Activated naive CD8-positive, alpha-beta T cell treated with anti-CD3 and anti-CD28 coated beads for 36 hours (primary cell): ENCODE measurements at regions not wholly inside any gene's neighbourhood (a gene's known extent, or its start where the extent isn't known, plus 50 kb on each side); places are given as distances from the start of the nearest gene placed in this dataset.

Experiments
- DNase-seq: peaks from one replicate; pipeline ENCODE4 v3.0.0; 2021
- H3K27ac Mint-ChIP-seq: one replicate; pipeline ENCODE4 v1.8.0; 2022; ENCODE audit warnings: mild to moderate bottlenecking, moderate library complexity, mixed read lengths
- H3K27me3 Mint-ChIP-seq: one replicate; pipeline ENCODE4 v1.8.0; 2022; ENCODE audit warnings: mild to moderate bottlenecking, mixed read lengths
- H3K36me3 Mint-ChIP-seq: one replicate; pipeline ENCODE4 v1.8.0; 2021; ENCODE audit warnings: mild to moderate bottlenecking, mixed read lengths
- H3K4me1 Mint-ChIP-seq: one replicate; pipeline ENCODE4 v1.8.0; 2021; ENCODE audit warnings: mixed read lengths
- H3K4me3 Mint-ChIP-seq: one replicate; pipeline ENCODE4 v1.8.0; 2022; ENCODE audit warnings: mild to moderate bottlenecking, moderate library complexity, mixed read lengths
- H3K9me3 Mint-ChIP-seq: one replicate; pipeline ENCODE4 v1.8.0; 2022; ENCODE audit warnings: mixed read lengths

GRCh38 chr1:30414851-30415165, 308.6 kb downstream of the MATN1 start:
- no peak for DNase-seq

GRCh38 chr1:30414086-30414850, 309.1 kb downstream of the MATN1 start:
- Mint-ChIP-seq H3K27ac (no peak overlapping the region), H3K27me3 (peaks cover 9% of the 10 kb centered on the region), H3K4me3 (no peak overlapping the region), H3K36me3 (no peaks in the 10 kb centered on the region), H3K4me1 (no peaks in the 10 kb centered on the region), H3K9me3 (no peaks in the 10 kb centered on the region)
- DNase-seq, result no peak

More at GRCh38 chr1:30414851-30415165, 308.6 kb downstream of the MATN1 start:
- Mint-ChIP-seq H3K9me3 (no peaks in the 10 kb centered on the region), H3K4me1 (no peaks in the 10 kb centered on the region), H3K27ac (no peak overlapping the region), H3K27me3 (peaks cover 9% of the 10 kb centered on the region), H3K36me3 (no peaks in the 10 kb centered on the region), H3K4me3 (no peak overlapping the region)

GRCh38 chr1:30413606-30414005, 309.8 kb downstream of the MATN1 start:
- no peaks in the 10 kb centered on the region for H3K4me1 Mint-ChIP-seq
- no peak for DNase-seq
- no peaks in the 10 kb centered on the region for H3K36me3 Mint-ChIP-seq
- H3K4me3 Mint-ChIP-seq, result no peak overlapping the region
- no peaks in the 10 kb centered on the region for H3K9me3 Mint-ChIP-seq
- H3K27ac Mint-ChIP-seq, result no peak overlapping the region
- H3K27me3 Mint-ChIP-seq, result peaks cover 9% of the 10 kb centered on the region

- H3K4me3 Mint-ChIP-seq, result no peak overlapping the region
- no peaks in the 10 kb centered on the region for H3K4me1 Mint-ChIP-seq
- H3K9me3 Mint-ChIP-seq, result no peaks in the 10 kb centered on the region
- no peaks in the 10 kb centered on the region for H3K36me3 Mint-ChIP-seq
- peaks cover 9% of the 10 kb centered on the region for H3K27me3 Mint-ChIP-seq
- no peak for DNase-seq
- H3K27ac Mint-ChIP-seq, result no peak overlapping the region
Measured at GRCh38 chr1:30413111-30413440, 310.3 kb downstream of the MATN1 start.

GRCh38 chr1:30412241-30413110, 310.9 kb downstream of the MATN1 start:
- Mint-ChIP-seq H3K36me3 (no peaks in the 10 kb centered on the region), H3K4me3 (no peak overlapping the region), H3K4me1 (no peaks in the 10 kb centered on the region), H3K27ac (no peak overlapping the region), H3K27me3 (peaks cover 9% of the 10 kb centered on the region), H3K9me3 (no peaks in the 10 kb centered on the region)
- DNase-seq, result no peak

GRCh38 chr1:30411206-30411605, 312.2 kb downstream of the MATN1 start:
- no peaks in the 10 kb centered on the region for H3K4me1 Mint-ChIP-seq
- no peaks in the 10 kb centered on the region for H3K9me3 Mint-ChIP-seq
- no peaks in the 10 kb centered on the region for H3K36me3 Mint-ChIP-seq
- H3K4me3 Mint-ChIP-seq, result no peak overlapping the region
- H3K27ac Mint-ChIP-seq, result no peak overlapping the region
- no peak for DNase-seq
- peaks cover 12% of the 10 kb centered on the region for H3K27me3 Mint-ChIP-seq

GRCh38 chr1:30410153-30410851, 313.1 kb downstream of the MATN1 start:
- Mint-ChIP-seq H3K9me3 (no peaks in the 10 kb centered on the region), H3K27ac (no peak overlapping the region), H3K27me3 (peaks cover 10% of the 10 kb centered on the region), H3K36me3 (no peaks in the 10 kb centered on the region), H3K4me3 (no peak overlapping the region), H3K4me1 (no peaks in the 10 kb centered on the region)
- no peak for DNase-seq

- DNase-seq, result no peak
- peaks cover 10% of the 10 kb centered on the region for H3K27me3 Mint-ChIP-seq
- H3K36me3 Mint-ChIP-seq, result no peaks in the 10 kb centered on the region
- H3K27ac Mint-ChIP-seq, result no peak overlapping the region
- H3K4me1 Mint-ChIP-seq, result no peaks in the 10 kb centered on the region
- no peaks in the 10 kb centered on the region for H3K9me3 Mint-ChIP-seq
- no peak overlapping the region for H3K4me3 Mint-ChIP-seq
Measured at GRCh38 chr1:30409476-30410152, 313.8 kb downstream of the MATN1 start.

- Mint-ChIP-seq H3K4me3 (no peak overlapping the region), H3K4me1 (no peaks in the 10 kb centered on the region), H3K9me3 (no peaks in the 10 kb centered on the region), H3K27me3 (peaks cover 8% of the 10 kb centered on the region), H3K27ac (no peak overlapping the region), H3K36me3 (no peaks in the 10 kb centered on the region)
- no peak for DNase-seq
Measured at GRCh38 chr1:30407865-30408580, 315.4 kb downstream of the MATN1 start.

- no peak for DNase-seq
- H3K27me3 Mint-ChIP-seq, result peaks cover 8% of the 10 kb centered on the region
- H3K4me1 Mint-ChIP-seq, result no peaks in the 10 kb centered on the region
- no peak overlapping the region for H3K4me3 Mint-ChIP-seq
- H3K9me3 Mint-ChIP-seq, result no peaks in the 10 kb centered on the region
- H3K36me3 Mint-ChIP-seq, result no peaks in the 10 kb centered on the region
- H3K27ac Mint-ChIP-seq, result peak overlapping the region; percentile 12
Measured at GRCh38 chr1:30406996-30407864, 316.2 kb downstream of the MATN1 start.

GRCh38 chr1:30405631-30406212, 317.7 kb downstream of the MATN1 start:
- Mint-ChIP-seq H3K36me3 (no peaks in the 10 kb centered on the region), H3K4me3 (no peak overlapping the region), H3K9me3 (no peaks in the 10 kb centered on the region), H3K4me1 (no peaks in the 10 kb centered on the region), H3K27ac (no peak overlapping the region), H3K27me3 (peaks cover 8% of the 10 kb centered on the region)
- no peak for DNase-seq

GRCh38 chr1:30405081-30405480, 318.3 kb downstream of the MATN1 start:
- Mint-ChIP-seq H3K27me3 (peaks cover 8% of the 10 kb centered on the region), H3K4me3 (no peak overlapping the region), H3K9me3 (no peaks in the 10 kb centered on the region), H3K36me3 (no peaks in the 10 kb centered on the region), H3K4me1 (no peaks in the 10 kb centered on the region), H3K27ac (no peak overlapping the region)
- no peak for DNase-seq

- no peaks in the 10 kb centered on the region for H3K36me3 Mint-ChIP-seq
- peaks cover 8% of the 10 kb centered on the region for H3K27me3 Mint-ChIP-seq
- H3K9me3 Mint-ChIP-seq, result no peaks in the 10 kb centered on the region
- H3K27ac Mint-ChIP-seq, result no peak overlapping the region
- H3K4me1 Mint-ChIP-seq, result no peaks in the 10 kb centered on the region
- DNase-seq, result no peak
- no peak overlapping the region for H3K4me3 Mint-ChIP-seq
Measured at GRCh38 chr1:30404341-30404740, 319.0 kb downstream of the MATN1 start.
